K562 (cell line): ENCODE measurements at regions not wholly inside any gene's neighbourhood (a gene's known extent, or its start where the extent isn't known, plus 50 kb on each side); places are given as distances from the start of the nearest gene placed in this dataset.

Experiments used
- ATAC-seq: fragments of 200-7000 bp; cut with Tn5 transposase; 3 replicates; pipeline ENCODE4 v1.9.1; 2020; ENCODE audit warnings: moderate library complexity
- BruUV-seq: library from RNA; stranded (reverse); fragments of 400-500 nt; replicated peaks from 2 replicates; lab custom pipeline; 2021; lab: Mats Ljungman, UMichigan
- CTCF ChIA-PET: fragments of 300-600 bp; formaldehyde crosslinking; extraction: SDS; loops from one replicate; lab custom pipeline; 2021; ENCODE audit warnings: low intra/inter-chr PET ratio; lab: Yijun Ruan, JAX
- POLR2A ChIA-PET: fragments of 300-600, 350-650 bp; sonication (Branson Sonifier 250); formaldehyde crosslinking; extraction: SDS; loops from one replicate; lab custom pipeline; 2021; ENCODE audit warnings: antibody characterized with exemption, inconsistent platforms; lab: Yijun Ruan, JAX
- DNase-seq, 4 experiments: peaks; one replicate each; pipeline versions ENCODE4 v3.0.0 to v3.0.0-alpha.2; 2011 to 2018; ENCODE audit warnings: low spot score in 3 of 4, mixed read lengths in 3 of 4; ENCODE audit errors: extremely low read depth in 1 of 4
- FAIRE-seq: peaks from 2 replicates; lab custom pipeline; 2011; peaks lifted over from hg19 to GRCh38; lab: Jason Lieb, UNC
- H2AFZ ChIP-seq: 2 replicates; pipeline ENCODE4 v1.6.0; 2011; ENCODE audit warnings: low read depth, low read length, control low read depth, inconsistent platforms
- H3K27ac ChIP-seq: fragments of 200-600 bp; 3 replicates; pipeline ENCODE4 v1.8.0; 2011; ENCODE audit warnings: low read depth, mild to moderate bottlenecking, control low read depth, inconsistent platforms, low read length, moderate library complexity, mixed read lengths; ENCODE audit errors: extremely low read depth
- H3K27me3 ChIP-seq, 2 experiments: fragments of 300-600 bp in 1 of 2; 2 replicates in 1 of 2; 3 replicates in 1 of 2; pipeline versions ENCODE4 v1.6.0 to v1.8.0; 2011; ENCODE audit warnings: inconsistent platforms in 2 of 2, low read length in 2 of 2, mild to moderate bottlenecking in 1 of 2, mixed read lengths in 1 of 2, moderate library complexity in 1 of 2; ENCODE audit not compliant: control insufficient read depth in 2 of 2, insufficient read depth in 2 of 2
- H3K36me3 ChIP-seq: fragments of 300-600 bp; 3 replicates; pipeline ENCODE4 v1.8.0; 2011; ENCODE audit warnings: mild to moderate bottlenecking, low read length, inconsistent platforms; ENCODE audit not compliant: control insufficient read depth, insufficient read depth
- H3K4me1 ChIP-seq, 2 experiments: fragments of 200-600 bp in 1 of 2; replicated peaks in 1 of 2; 2 replicates in 1 of 2; 3 replicates in 1 of 2; pipeline versions ENCODE4 v1.5.1 to v1.8.0; 2011; ENCODE audit warnings: inconsistent platforms in 2 of 2, low read length in 2 of 2, mild to moderate bottlenecking in 1 of 2, mixed read lengths in 1 of 2, moderate library complexity in 1 of 2; ENCODE audit not compliant: control insufficient read depth in 2 of 2, insufficient read depth in 2 of 2
- H3K4me2 ChIP-seq: 2 replicates; pipeline ENCODE4 v1.6.1; 2011; ENCODE audit warnings: low read length, control low read depth, inconsistent platforms, mixed read lengths; ENCODE audit not compliant: insufficient read depth
- H3K4me3 ChIP-seq: fragments of 200-600 bp; sonication (generic), shearing (Covaris generic); 2 replicates; pipeline ENCODE4 v1.5.1; 2016; ENCODE audit warnings: control low read depth, inconsistent platforms
- H3K79me2 ChIP-seq: fragments of 200-600 bp; 3 replicates; pipeline ENCODE4 v1.8.0; 2011; ENCODE audit warnings: low read length, inconsistent platforms; ENCODE audit not compliant: control insufficient read depth, insufficient read depth
- H3K9ac ChIP-seq, 2 experiments: 2 replicates each; pipeline versions ENCODE4 v1.6.0 to v1.6.1; 2011; ENCODE audit warnings: low read depth in 2 of 2, low read length in 2 of 2, control low read depth in 1 of 2, inconsistent platforms in 1 of 2, mild to moderate bottlenecking in 1 of 2, mixed read lengths in 1 of 2; ENCODE audit not compliant: insufficient read depth in 1 of 2
- H3K9me1 ChIP-seq: one replicate; pipeline ENCODE4 v1.6.0; 2011; ENCODE audit warnings: inconsistent platforms, mild to moderate bottlenecking, low read length, moderate library complexity; ENCODE audit not compliant: control insufficient read depth, insufficient read depth
- H3K9me3 ChIP-seq: replicated peaks from 2 replicates; pipeline ENCODE4 v1.5.1; 2011; ENCODE audit warnings: low read depth, low read length, inconsistent platforms; ENCODE audit not compliant: control insufficient read depth, insufficient read depth
- H4K20me1 ChIP-seq: replicated peaks from 2 replicates; pipeline ENCODE4 v1.6.1; 2011; ENCODE audit warnings: low read length, inconsistent platforms, mixed read lengths; ENCODE audit not compliant: control insufficient read depth, insufficient read depth
- ARID4B ChIP-seq: sonication (generic); formaldehyde crosslinking; IDR thresholded peaks from 2 replicates; pipeline ENCODE4 v1.8.0; 2022; ENCODE audit warnings: mild to moderate bottlenecking, missing genetic modification reagents
- BRF2 ChIP-seq: IDR thresholded peaks from 3 replicates; pipeline ENCODE4 v1.6.1; 2011; ENCODE audit warnings: borderline replicate concordance, mild to moderate bottlenecking; ENCODE audit not compliant: insufficient read length, insufficient read depth
- CAMTA2 ChIP-seq: fragments of 250-450 bp; sonication (Bioruptor Pico); conservative IDR thresholded peaks from 2 replicates; pipeline ENCODE4 v1.5.1; 2022
- ETV5 ChIP-seq: sonication (generic); formaldehyde crosslinking; IDR thresholded peaks from 2 replicates; pipeline ENCODE4 v1.4.0; 2020; ENCODE audit warnings: low read depth, mild to moderate bottlenecking, missing genetic modification reagents
- MXD1 ChIP-seq: fragments of 250-450 bp; sonication (Bioruptor Pico); IDR thresholded peaks from 2 replicates; pipeline ENCODE4 v1.8.0; 2021; ENCODE audit warnings: borderline replicate concordance, mild to moderate bottlenecking, moderate library complexity; ENCODE audit not compliant: poor library complexity, severe bottlenecking
- NBN ChIP-seq: fragments of 450-650 bp; IDR thresholded peaks from 2 replicates; pipeline ENCODE4 v1.6.1; 2016; ENCODE audit warnings: low read depth, mild to moderate bottlenecking
- NEUROD1 ChIP-seq: fragments of 150-350 bp; IDR thresholded peaks from 2 replicates; pipeline ENCODE4 v1.6.1; 2014; ENCODE audit warnings: borderline replicate concordance, low read length, low read depth; ENCODE audit not compliant: partially characterized antibody
- NFATC3 ChIP-seq: fragments of 450-650 bp; IDR thresholded peaks from 2 replicates; pipeline ENCODE4 v1.6.1; 2017; ENCODE audit warnings: mild to moderate bottlenecking
- PHB ChIP-seq: fragments of 250-450 bp; sonication (Bioruptor Pico); IDR thresholded peaks from 2 replicates; pipeline ENCODE4 v1.5.0; 2021
- PHF20 ChIP-seq: fragments of 450-650 bp; IDR thresholded peaks from 2 replicates; pipeline ENCODE4 v1.6.1; 2018; ENCODE audit not compliant: partially characterized antibody
- PML ChIP-seq: IDR thresholded peaks from 2 replicates; pipeline ENCODE4 v1.6.1; 2012; ENCODE audit warnings: low read length, inconsistent platforms
- POLR2G ChIP-seq: fragments of 200-400 bp; formaldehyde crosslinking; IDR thresholded peaks from 2 replicates; pipeline ENCODE4 v1.6.1; 2017; ENCODE audit warnings: low read depth, mild to moderate bottlenecking, antibody characterized with exemption, low read length, moderate library complexity
- PURB ChIP-seq: sonication (generic); formaldehyde crosslinking; IDR thresholded peaks from 2 replicates; pipeline ENCODE4 v1.9.0; 2021; ENCODE audit warnings: low read depth, mild to moderate bottlenecking, missing genetic modification reagents
- STAT5A ChIP-seq: IDR thresholded peaks from 2 replicates; pipeline ENCODE4 v1.6.1; 2012; ENCODE audit warnings: low read length, inconsistent platforms, borderline replicate concordance
- ZNF324 ChIP-seq: fragments of 250-450 bp; sonication (Bioruptor Pico); IDR thresholded peaks from 2 replicates; pipeline ENCODE4 v1.4.0; 2020; ENCODE audit warnings: mild to moderate bottlenecking
- ZNF740 ChIP-seq, 3 experiments: fragments of 200-800 bp in 1 of 3; sonication (Bioruptor generic) in 1 of 3; sonication (generic) in 1 of 3; formaldehyde crosslinking in 1 of 3; IDR thresholded peaks; 2 replicates each; pipeline versions ENCODE4 v1.6.1 to v1.8.0; 2016 to 2022; ENCODE audit warnings: mild to moderate bottlenecking in 2 of 3, missing compliant biosample characterization in 2 of 3, missing genetic modification characterization in 2 of 3, missing genetic modification reagents in 1 of 3
- WGBS: fragments of 100-300 bp; shearing (Covaris generic); methylation state at CpG from one replicate; pipeline ENCODE4 v1.1.6; 2016; ENCODE audit warnings: low coverage, mixed read lengths; ENCODE audit not compliant: insufficient coverage; ENCODE audit errors: missing lambda C conversion rate; 5-methylcytosine and 5-hydroxymethylcytosine counted together
- in situ Hi-C: fragments of 300-500 bp; cut with MboI; formaldehyde crosslinking; loops from 4 replicates; pipeline ENCODE4 v1.15.0; 2018; ENCODE audit warnings: inconsistent platforms, mixed read lengths
- intact Hi-C: fragments of 100-400 bp; cut with micrococcal nuclease; formaldehyde crosslinking; loops from 2 replicates; pipeline ENCODE4 v1.14.2; 2022

- FAIRE-seq (no peak), ATAC-seq (no peak), DNase-seq (no peak)
- intact Hi-C loops (no loop called here), in situ Hi-C loops (no loop called here)
- ChIA-PET CTCF (no interaction called here), POLR2A (interaction anchor here (0.6 to 1.2 kb wide), 6 partner anchors 19 to 1236 kb away, joined by 3 to 4 read pairs (median 3); no protein-coding TSS in a partner anchor)
- H3K4me1 ChIP-seq, result no peaks in the 10 kb centered on the region
- H3K79me2 ChIP-seq, result no peaks in the 10 kb centered on the region
- H3K9me3 ChIP-seq, result no peaks in the 10 kb centered on the region
- no peaks in the 10 kb centered on the region for H3K36me3 ChIP-seq
- H2AFZ ChIP-seq, result no peak overlapping the region
- WGBS, result 63% methylated on average over 8 of the region's 8 CpGs
- H4K20me1 ChIP-seq, result no peaks in the 10 kb centered on the region
- no peak overlapping the region for H3K4me2 ChIP-seq
- H3K27ac ChIP-seq, result no peak overlapping the region
- H3K27me3 ChIP-seq, result no peaks in the 10 kb centered on the region
- BruUV-seq, result no TSS peak
- no peaks in the 10 kb centered on the region for H3K9me1 ChIP-seq
- H3K4me3 ChIP-seq, result no peak overlapping the region
- H3K9ac ChIP-seq, result no peak overlapping the region
- TF ChIP-seq PURB (no peak), ZNF324 (no peak), ETV5 (CRISPR knock-in tag) (no peak), PHB (no peak), NBN (no peak), PHF20 (no peak), CAMTA2 (CRISPR knock-in tag) (no peak), STAT5A (no peak), NFATC3 (no peak), PML (no peak), BRF2 (no peak), MXD1 (CRISPR knock-in tag) (no peak), ZNF740 (CRISPR knock-in tag; IDR thresholded peaks at IDR 0.05) (no peak), ZNF740 (tag; IDR thresholded peaks at IDR 0.05) (no peak), ARID4B (CRISPR knock-in tag) (no peak), NEUROD1 (no peak), POLR2G (no peak)
These were observed 196.9 kb upstream of the MAF start for GRCh38 chr16:79797486-79797885.
